ENCODE measurements at regions not wholly inside any gene's neighbourhood (a gene's known extent, or its start where the extent isn't known, plus 50 kb on each side); places are given as distances from the start of the nearest gene placed in this dataset.
"Not testable (repeated sequence)": the region's sequence is repeated elsewhere in the genome, so short reads cannot be mapped to it uniquely, and the experiment has no call there.

GRCh38 chr2:207230261-207231105, 64.7 kb upstream of the KLF7 start:
- Mint-ChIP-seq H3K27ac (no peak overlapping the region), H3K36me3 (peaks cover 2% of the 10 kb centered on the region), H3K9me3 (peaks cover 2% of the 10 kb centered on the region), H3K4me1 (peaks cover 72% of the 10 kb centered on the region), H3K4me3 (no peak overlapping the region), H3K27me3 (ENCODE audit: insufficient read depth, low read depth) (peaks cover 8% of the 10 kb centered on the region)
- Histone ChIP-seq H2AFZ (replicated peaks) (no peak overlapping the region), H3K9me3 (ENCODE audit: low read depth) (no peaks in the 10 kb centered on the region), H3K27me3 (no peaks in the 10 kb centered on the region), H3K36me3 (no peaks in the 10 kb centered on the region), H3K4me2 (no peak overlapping the region), H3K27ac (no peak overlapping the region), H4K20me1 (ENCODE audit: low read depth) (no peaks in the 10 kb centered on the region), H3K4me3 (no peak overlapping the region), H3K4me1 (peaks cover 54% of the 10 kb centered on the region), H3F3A (ENCODE audit: low read depth) (peaks cover 24% of the 10 kb centered on the region), H3K9ac (no peak overlapping the region), H3K79me2 (ENCODE audit: low read depth) (no peaks in the 10 kb centered on the region)
- no peak for TF ChIP-seq EZH2 (IDR thresholded peaks at IDR 0.05)
- peak; percentile 65 for TF ChIP-seq CTCF (IDR thresholded peaks at IDR 0.05)
- peak; percentile 56 for DNase-seq (ENCODE audit: low spot score)

- no peak overlapping the region for H3K4me2 ChIP-seq
- no peaks in the 10 kb centered on the region for H3K27me3 ChIP-seq
- H3K9ac ChIP-seq: no peak overlapping the region
- no peaks in the 10 kb centered on the region for H4K20me1 ChIP-seq (ENCODE audit: low read depth)
- no peak for DNase-seq (ENCODE audit: low spot score)
- H3K27me3 Mint-ChIP-seq (ENCODE audit: insufficient read depth, low read depth): peaks cover 10% of the 10 kb centered on the region
- H3K36me3 ChIP-seq: no peaks in the 10 kb centered on the region
- H3K4me3 Mint-ChIP-seq: no peak overlapping the region
- no peak overlapping the region for H3K4me3 ChIP-seq
- peaks cover 69% of the 10 kb centered on the region for H3K4me1 Mint-ChIP-seq
- H3K27ac ChIP-seq: no peak overlapping the region
- H3K4me1 ChIP-seq: peaks cover 46% of the 10 kb centered on the region
- H2AFZ ChIP-seq (replicated peaks): no peak overlapping the region
- H3K9me3 Mint-ChIP-seq: peaks cover 2% of the 10 kb centered on the region
- no peaks in the 10 kb centered on the region for H3K79me2 ChIP-seq (ENCODE audit: low read depth)
- peaks cover 16% of the 10 kb centered on the region for H3F3A ChIP-seq (ENCODE audit: low read depth)
- no peaks in the 10 kb centered on the region for H3K9me3 ChIP-seq (ENCODE audit: low read depth)
- H3K36me3 Mint-ChIP-seq: peaks cover 2% of the 10 kb centered on the region
- TF ChIP-seq CTCF (IDR thresholded peaks at IDR 0.05): no peak
- TF ChIP-seq EZH2 (IDR thresholded peaks at IDR 0.05): no peak
- TF ChIP-seq EZH2phosphoT487 (IDR thresholded peaks at IDR 0.05): no peak
- H3K27ac Mint-ChIP-seq: peak overlapping the region; percentile 51
These were observed 65.5 kb upstream of the KLF7 start for GRCh38 chr2:207231106-207231865.

- Mint-ChIP-seq H3K27ac (no peak overlapping the region), H3K9me3 (peaks cover 2% of the 10 kb centered on the region), H3K4me1 (peaks cover 62% of the 10 kb centered on the region), H3K27me3 (ENCODE audit: insufficient read depth, low read depth) (peaks cover 10% of the 10 kb centered on the region), H3K4me3 (no peak overlapping the region), H3K36me3 (peaks cover 2% of the 10 kb centered on the region)
- Histone ChIP-seq H3K79me2 (ENCODE audit: low read depth) (no peaks in the 10 kb centered on the region), H3K4me2 (no peak overlapping the region), H3F3A (ENCODE audit: low read depth) (peaks cover 10% of the 10 kb centered on the region), H3K9ac (no peak overlapping the region), H3K4me1 (peaks cover 39% of the 10 kb centered on the region), H2AFZ (replicated peaks) (no peak overlapping the region), H3K27me3 (no peaks in the 10 kb centered on the region), H3K9me3 (ENCODE audit: low read depth) (no peaks in the 10 kb centered on the region), H4K20me1 (ENCODE audit: low read depth) (no peaks in the 10 kb centered on the region), H3K27ac (no peak overlapping the region), H3K4me3 (no peak overlapping the region), H3K36me3 (no peaks in the 10 kb centered on the region)
- no peak for DNase-seq (ENCODE audit: low spot score)
- TF ChIP-seq EZH2 (IDR thresholded peaks at IDR 0.05) (no peak), CTCF (IDR thresholded peaks at IDR 0.05) (no peak), EZH2phosphoT487 (IDR thresholded peaks at IDR 0.05) (no peak)
These were observed 66.2 kb upstream of the KLF7 start for GRCh38 chr2:207231967-207232366.

- H3K27ac ChIP-seq; H3K36me3 Mint-ChIP-seq; H3K36me3 ChIP-seq; H3K9me3 ChIP-seq (ENCODE audit: low read depth); H3K27me3 ChIP-seq; H3K9ac ChIP-seq; H3K9me3 Mint-ChIP-seq; H3K27me3 Mint-ChIP-seq (ENCODE audit: insufficient read depth, low read depth); H3K79me2 ChIP-seq (ENCODE audit: low read depth); DNase-seq (ENCODE audit: low spot score); H3K27ac Mint-ChIP-seq; H2AFZ ChIP-seq (replicated peaks); H3K4me3 ChIP-seq; H3K4me3 Mint-ChIP-seq; H3F3A ChIP-seq (ENCODE audit: low read depth); H4K20me1 ChIP-seq (ENCODE audit: low read depth): not testable (repeated sequence)
- Histone ChIP-seq H3K4me2 (peak overlapping the region; percentile 10), H3K4me1 (peaks cover 27% of the 10 kb centered on the region)
- H3K4me1 Mint-ChIP-seq: peaks cover 50% of the 10 kb centered on the region
These were observed 67.4 kb upstream of the KLF7 start for GRCh38 chr2:207233141-207233540.

All from neural progenitor cell (in vitro differentiated cells).